Fibroblast of peridontal ligament (primary cell): ENCODE measurements at regions not wholly inside any gene's neighbourhood (a gene's known extent, or its start where the extent isn't known, plus 50 kb on each side); places are given as distances from the start of the nearest gene placed in this dataset.
"Not testable (repeated sequence)": the region's sequence is repeated elsewhere in the genome, so short reads cannot be mapped to it uniquely, and the experiment has no call there.

Experiments used
- DNase-seq: peaks from one replicate; pipeline ENCODE4 v3.0.0-alpha.2; 2010; ENCODE audit errors: extremely low read depth

GRCh38 chrX:111041018-111041462 lies 55.0 kb upstream of the PAK3 start:
- peak; percentile 79 for DNase-seq

DNA sequence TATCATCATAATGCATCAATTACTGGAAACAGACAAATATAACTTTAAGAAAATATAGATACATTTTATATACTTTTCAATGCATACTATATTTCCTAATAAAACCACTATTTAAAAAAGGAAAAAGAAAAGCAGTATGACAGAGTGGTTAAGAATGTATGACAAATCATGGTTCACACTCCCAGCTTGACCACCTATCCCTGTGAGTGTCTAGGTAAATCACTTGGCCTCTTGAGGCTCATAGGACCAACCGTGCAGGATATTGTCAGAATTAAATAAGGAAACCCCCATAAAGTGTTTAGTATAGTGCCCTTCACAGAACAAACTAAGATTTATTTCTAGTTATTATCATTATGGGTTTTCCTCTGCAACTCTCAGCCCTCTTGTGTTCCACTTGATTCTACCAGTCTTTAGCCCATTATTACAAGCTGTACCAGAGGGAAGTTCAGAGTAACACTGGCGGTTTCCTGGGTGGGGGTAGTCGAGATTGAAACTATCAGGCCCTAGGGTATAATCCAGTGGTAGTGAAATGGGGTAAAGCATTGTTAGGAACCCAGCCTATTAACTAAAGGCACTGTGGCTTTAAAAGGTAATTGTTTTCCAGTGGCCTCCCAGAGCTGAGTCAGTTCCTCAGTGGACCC lies 55.5 kb upstream of the PAK3 start:
- no peak for DNase-seq

GRCh38 chrX:111039606-111040005 lies 56.4 kb upstream of the PAK3 start:
- no peak for DNase-seq

DNA sequence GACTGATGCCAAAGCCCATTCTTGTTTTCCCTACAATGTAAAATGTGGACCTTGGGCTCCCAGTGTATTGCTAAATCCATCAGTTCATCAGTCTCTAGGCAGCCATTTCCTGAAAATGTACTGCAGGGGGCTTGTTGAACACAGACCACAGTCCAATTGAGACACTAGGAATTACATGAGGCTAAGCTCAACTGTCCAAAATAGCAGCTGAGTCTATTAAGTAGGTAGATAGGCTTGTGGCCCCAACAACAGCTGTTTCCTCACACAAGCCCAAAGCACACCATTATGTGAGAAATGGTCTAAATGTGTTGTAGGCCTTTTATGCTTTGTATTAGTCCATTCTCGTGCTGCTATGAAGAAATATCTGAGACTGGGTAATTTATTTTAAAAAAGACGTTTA lies 60.0 kb upstream of the PAK3 start:
- DNase-seq: no peak

GRCh38 chrX:111035256-111035655 lies 60.7 kb upstream of the PAK3 start:
- DNase-seq: no peak

DNA sequence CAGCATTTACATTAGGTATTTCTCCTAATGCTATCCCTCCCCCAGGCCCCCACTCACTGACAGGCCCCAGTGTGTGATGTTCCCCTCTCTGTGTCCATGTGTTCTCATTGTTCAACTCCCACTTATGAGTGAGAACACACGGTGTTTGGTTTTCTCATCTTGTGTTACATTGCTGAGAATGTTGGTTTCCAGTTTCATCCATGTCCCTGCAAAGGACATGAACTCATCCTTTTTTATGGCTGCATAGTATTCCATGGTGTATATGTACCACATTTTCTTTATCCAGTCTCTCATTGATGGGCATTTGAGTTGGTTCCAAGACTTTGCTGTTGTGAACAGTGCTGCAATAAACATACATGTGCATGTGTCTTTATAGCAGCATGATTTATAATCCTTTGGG lies 73.0 kb upstream of the PAK3 start:
- DNase-seq: not testable (repeated sequence)

DNA sequence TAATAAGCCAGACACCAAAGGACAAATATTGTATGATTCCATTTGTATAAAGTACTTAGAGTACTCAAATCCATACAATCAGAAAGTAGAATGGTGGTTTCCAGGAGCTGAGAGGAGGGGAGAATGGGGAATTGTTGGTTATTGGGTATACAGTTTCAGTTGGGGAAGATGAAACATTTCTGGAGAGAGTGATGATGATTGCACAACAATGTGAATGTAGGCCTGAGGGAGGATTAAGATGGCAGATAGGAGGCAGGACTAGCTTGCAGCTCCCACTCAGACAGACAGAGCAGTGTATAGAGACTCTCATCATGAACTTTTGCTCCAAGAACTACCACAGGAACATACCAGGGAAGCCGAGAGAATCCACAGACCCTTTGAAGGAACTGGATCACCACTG lies 75.7 kb upstream of the PAK3 start:
- no peak for DNase-seq

DNA sequence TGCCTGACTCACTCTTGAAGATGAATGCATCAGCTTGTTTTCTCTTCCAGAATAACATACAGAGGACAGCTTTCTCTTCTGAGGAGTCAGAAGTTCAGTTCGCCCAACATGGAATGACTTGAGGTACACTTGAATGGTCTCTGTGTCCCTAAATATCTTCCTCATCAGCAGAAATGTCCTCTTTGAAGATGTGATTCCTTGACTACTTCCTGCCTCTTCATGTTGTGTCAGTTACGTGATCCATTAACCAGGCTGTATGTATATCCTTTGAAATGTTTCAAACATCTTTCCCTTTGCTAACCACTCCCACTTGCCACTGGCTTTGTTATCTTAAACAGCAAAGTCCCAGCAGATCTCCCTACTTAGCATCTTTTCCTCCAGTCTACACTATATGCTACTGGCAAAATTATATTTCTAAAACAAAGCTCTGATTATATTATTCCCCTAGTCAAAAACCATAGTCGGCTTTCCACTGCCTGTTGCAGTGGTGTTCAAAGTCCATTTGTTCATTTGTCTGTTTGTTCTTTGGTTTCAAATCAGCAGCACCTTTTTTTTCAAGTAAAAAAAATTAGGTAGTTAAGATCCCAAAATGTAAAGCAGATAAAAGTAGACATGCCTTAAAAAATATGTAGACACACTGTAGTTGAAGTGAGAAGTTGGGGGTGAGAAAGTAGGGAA lies 82.1 kb upstream of the PAK3 start:
- no peak for DNase-seq

DNA sequence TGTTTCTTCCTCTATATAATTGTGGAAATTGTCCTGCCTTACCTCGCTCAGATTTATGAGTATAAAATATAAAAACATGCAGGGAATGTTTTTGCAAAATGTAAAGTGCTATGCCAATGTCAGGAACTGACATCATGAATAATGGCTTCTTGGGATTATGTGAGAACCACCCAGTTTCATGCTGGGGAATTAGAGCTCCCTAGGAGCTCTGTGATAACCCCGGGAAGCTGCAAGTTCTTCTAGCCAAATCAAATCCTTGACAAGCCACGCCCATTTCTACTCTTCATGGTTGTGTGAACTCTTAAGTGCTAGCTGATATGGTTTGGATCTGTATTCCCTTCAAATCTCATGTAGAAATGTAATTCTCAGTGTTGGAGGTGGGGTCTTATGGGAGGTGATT lies 85.9 kb upstream of the PAK3 start:
- DNase-seq: no peak

- no peak for DNase-seq
Observed at GRCh38 chrX:111009256-111009655, 86.7 kb upstream of the PAK3 start.

DNA sequence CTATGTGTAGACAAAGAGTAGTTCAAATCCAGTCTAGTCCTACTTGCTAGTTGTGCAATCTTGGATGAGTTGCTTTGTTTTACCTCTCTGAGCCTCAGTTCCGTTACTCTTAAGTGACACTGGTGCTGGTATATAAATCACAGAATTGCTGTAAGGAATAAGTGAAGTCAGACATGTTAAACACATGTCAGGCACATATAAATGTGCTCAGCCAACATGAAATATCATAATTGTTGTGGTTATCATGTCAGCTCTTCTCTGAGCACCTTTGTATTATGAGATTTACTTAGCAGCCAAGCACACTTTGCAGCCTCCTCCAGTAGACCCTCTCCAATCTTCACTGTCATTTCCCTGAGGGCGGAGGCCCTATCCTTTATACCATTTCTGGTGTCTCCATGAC lies 87.9 kb upstream of the PAK3 start:
- DNase-seq: no peak

DNA sequence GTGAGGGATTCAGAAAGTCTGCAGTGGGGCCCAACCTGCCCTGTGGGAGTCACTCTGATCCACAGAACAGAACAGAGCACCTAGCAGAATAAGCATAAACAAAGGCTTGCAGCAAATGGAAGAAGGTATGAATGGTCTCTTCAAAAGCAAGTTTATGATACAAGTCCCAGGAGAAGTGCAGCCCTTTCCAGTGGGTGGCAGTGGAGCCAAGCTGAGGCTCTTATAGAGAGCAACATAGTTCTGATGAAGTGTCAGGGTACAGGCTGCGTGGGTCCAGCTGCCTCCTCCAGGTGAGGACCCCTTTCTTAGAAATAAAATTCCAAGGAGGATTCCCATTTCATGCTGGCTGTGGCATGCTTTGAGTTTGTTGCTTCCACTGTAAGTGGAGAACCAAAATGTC lies 88.8 kb upstream of the PAK3 start:
- no peak for DNase-seq

GRCh38 chrX:111006116-111006515 lies 89.9 kb upstream of the PAK3 start:
- no peak for DNase-seq

GRCh38 chrX:111005166-111005565 lies 90.8 kb upstream of the PAK3 start:
- no peak for DNase-seq

- DNase-seq: no peak
Observed at GRCh38 chrX:111003118-111003517, 92.9 kb upstream of the PAK3 start.

GRCh38 chrX:110992611-110993010 lies 103.4 kb upstream of the PAK3 start:
- peak; percentile 7 for DNase-seq

DNA sequence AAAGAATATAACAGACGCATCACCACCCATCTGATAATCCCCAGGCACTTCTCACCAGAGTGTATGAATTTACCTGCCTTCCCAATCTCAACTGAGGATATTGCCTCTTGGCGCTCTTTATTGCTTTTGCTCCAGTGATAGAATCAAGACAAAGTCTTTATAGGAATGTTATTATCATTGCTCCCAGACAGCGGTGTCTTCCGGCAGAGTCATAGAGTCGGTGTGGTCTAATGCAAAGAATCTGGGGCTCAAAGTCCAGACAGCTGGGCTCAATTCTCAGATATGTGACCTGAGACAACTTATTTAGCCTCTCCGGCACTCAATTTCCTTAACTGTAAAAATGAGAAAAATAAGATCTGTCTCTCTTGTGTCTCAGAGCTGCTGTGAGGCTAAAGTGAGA lies 106.1 kb upstream of the PAK3 start:
- no peak for DNase-seq

DNA sequence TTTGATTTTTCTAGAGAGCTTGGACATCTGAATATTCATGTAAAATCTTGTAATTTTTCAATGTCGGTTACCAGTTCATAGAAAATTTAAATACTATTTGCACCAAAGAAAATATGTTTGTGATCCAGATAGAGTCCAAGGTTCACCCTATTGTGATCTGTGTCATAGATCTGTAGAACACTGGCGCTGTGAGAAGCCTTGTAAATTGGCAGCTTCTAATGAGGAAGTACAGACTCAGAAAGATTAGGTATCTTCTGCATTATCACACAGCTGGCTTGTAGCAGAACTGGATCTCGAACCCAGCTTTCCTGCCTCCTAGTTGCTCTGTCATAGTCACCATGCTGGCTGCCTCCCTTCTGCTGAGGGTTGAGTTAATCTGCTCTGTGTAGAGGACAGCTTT lies 106.5 kb upstream of the PAK3 start:
- no peak for DNase-seq

- DNase-seq: no peak
Observed at GRCh38 chrX:110987292-110987691, 108.7 kb upstream of the PAK3 start.

DNA sequence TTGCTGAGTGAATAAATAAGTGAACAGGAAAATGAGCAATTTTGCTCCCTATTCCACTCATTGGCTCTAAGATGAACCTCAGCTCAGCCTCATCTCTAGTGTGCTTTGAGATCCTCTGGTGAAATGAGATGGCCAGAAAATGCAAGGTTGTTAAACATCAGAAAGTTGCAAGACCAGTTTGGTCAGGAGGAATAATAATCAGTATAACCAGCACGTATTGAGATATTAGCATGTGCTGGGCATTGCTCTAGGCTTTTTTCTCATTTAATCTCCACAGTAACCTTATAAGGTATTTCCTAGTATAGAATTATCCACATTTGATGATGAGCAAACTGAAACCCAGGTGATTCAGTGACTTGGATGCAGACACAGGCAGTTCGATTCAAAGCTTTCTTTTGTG lies 110.5 kb upstream of the PAK3 start:
- no peak for DNase-seq

DNA sequence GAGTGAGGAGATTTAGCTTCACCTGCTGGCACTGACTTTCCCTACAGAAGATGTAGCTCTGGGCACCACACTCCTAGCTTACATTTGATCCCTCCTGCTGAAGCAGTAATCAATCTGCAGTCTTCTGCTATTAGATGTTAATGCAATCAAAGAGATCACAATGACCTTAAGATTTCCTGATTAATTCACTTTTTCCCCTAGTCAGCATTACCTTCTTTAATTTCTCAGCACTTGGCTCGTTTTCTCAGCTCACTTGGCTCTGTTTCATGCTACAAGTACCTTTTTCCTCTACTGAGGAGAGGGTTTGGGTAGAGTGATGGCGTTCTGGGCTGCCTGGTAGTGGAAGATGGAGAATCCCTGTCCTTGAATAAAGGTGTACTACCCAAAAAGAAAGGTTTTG lies 113.0 kb upstream of the PAK3 start:
- DNase-seq: no peak

DNA sequence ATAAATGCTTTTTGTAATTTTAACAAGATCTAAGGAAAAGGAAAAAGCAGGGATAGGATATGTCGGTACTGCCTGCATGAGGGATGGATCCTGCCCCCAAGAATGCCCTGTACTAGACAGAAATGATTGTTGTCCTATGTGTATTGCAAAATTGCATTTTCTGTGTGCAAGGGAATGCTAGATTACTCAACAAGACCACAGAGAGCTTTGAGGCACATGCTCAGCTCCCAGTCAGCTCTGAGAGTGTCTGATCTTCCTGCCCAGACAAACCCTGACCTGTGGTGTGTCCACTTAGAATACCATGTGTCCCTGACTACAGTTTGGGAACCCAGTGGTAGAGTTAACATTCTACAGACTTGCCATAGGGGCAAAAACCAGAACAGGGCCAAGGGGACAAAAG lies 129.2 kb upstream of the PAK3 start:
- DNase-seq: no peak

DNA sequence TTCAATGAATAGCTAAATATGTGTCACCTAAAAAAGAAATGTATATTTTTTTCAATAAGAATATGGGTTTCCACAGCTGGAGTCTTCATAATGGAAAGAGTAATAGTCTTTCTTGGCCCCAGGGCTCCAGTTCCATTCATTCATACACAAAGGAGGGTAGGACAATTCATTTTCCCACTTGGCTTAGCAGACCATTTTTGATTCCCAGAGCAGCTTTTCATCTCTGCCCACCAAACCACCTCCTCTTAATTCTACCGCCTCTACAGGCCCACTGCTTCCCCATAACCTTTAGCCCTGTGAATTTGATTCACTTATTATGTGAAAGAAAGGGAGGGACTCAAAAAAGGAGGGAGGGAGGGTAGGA lies 129.9 kb upstream of the PAK3 start:
- DNase-seq: no peak
